HG03342 (cell line): ENCODE measurements at regions not wholly inside any gene's neighbourhood (a gene's known extent, or its start where the extent isn't known, plus 50 kb on each side); places are given as distances from the start of the nearest gene placed in this dataset.

Source experiments
- ATAC-seq: cut with Tn5 transposase; IDR thresholded peaks from one replicate; pipeline ENCODE4 v1.9.1; 2021; ENCODE audit warnings: mild to moderate bottlenecking, moderate library complexity; ENCODE audit not compliant: unreplicated experiment

DNA sequence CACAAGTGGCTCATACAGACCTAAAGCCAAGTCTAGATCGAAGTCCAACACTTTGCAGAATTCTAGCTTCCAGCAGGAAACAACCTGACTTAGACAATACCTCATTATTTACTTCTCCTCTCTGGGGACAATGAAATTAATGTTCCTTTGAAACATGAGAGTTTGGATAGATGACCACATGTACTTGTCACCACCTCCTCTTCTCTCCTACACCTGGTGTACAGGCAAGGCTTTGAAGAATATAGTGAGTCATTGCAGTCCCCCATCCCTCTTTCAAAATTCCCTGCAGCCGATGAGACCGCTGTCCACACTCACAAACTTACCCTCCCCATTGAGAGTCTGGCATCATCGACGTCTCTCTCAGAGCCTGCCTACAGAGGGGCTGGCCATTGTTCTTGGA lies 189.0 kb upstream of the HES1 start:
- ATAC-seq: no peak

DNA sequence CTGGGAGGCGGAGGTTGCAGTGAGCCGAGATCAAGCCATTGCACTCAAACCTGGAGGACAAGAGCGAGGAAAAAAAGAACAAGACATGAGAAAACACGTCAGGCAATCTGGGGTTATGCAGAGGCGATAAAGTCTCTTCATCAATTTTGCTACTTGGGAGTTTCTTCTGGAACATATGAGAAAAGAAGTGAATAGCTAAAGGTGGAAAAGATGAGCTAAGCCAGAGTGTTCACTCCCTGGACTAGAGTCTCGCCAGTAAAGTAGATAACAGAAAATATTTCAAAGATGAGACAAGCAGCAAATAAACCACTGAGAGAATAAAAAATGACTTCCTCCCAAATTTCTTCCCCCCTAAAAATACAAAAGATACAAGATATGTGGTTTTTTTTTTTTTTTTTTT lies 188.4 kb upstream of the HES1 start:
- no peak for ATAC-seq

DNA sequence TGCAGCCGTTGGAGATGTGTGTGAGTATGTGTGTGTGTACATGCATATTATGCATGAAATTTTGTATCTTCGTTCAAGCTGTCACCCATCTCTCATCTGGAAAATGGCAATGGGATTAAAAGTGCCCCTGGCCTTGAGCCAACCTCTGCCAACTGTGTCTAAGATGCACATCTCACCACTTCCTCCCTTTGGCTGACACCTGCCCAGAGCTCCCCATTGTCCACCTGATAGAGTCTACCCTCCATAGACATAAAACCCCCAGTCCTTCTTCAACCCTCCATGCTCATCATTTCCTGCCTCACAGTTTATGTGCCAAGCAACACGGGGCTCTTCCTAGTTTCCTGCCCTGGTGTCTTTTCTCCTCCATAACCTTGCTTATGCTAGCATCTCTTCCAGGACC lies 187.5 kb upstream of the HES1 start:
- ATAC-seq: no peak

DNA sequence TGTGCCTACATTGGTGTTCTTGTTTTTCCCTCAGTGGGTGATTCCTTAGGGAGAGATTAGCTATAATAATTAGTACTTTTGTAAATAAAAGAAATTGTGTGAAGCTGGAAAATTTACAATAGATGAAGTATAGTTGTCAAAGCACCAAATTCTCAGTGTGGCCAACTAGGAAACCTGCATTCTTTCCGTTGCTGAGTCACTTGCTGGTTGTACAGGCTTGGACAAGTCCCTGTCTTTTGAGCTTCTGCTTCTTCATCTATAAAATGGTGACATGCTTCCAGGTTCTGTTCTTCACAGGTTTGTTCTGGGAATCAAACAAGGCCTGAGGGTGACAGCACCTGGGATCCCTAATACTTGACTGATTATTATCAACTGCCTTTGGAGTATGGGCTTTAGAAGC lies 184.1 kb upstream of the HES1 start:
- no peak for ATAC-seq

DNA sequence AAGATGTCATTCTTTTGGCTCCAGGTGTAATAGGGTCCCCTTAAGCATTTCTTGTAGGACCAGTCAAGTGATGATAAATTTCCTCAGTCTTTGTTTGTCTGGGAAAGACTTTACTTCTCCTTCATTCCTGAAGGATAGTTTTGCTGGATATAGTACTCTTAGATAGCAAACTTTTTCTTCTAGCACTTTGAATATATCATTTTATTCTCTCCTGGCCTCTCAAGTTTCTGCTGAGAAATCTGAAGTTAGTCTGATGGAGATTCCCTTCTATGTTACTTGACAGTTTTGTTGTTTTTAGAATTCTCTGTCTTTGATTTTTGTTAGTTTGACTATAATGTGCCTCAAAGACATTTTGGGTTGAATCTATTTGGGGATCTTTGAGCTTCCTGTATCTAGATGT lies 181.2 kb upstream of the HES1 start:
- ATAC-seq: no peak

DNA sequence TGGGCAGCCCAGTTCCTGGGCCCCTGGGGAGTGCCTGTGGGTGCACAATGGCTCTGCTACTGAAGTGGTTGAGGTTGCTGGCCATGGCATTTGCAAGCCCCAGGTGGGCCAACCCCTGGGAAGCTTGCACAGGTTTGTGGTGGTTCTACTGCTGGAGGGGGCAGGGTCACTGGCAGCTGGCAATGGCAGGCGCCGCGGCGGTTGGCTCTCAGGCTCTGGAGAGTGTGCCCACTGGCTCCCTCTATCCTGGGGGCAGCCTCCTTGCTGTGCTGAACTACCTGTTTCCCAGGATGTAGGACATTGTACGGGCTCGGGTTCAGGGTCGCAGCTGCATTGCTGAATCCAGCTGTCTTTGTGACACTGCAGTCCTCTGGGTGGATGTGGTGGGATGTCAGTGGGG lies 180.2 kb upstream of the HES1 start:
- no peak for ATAC-seq

DNA sequence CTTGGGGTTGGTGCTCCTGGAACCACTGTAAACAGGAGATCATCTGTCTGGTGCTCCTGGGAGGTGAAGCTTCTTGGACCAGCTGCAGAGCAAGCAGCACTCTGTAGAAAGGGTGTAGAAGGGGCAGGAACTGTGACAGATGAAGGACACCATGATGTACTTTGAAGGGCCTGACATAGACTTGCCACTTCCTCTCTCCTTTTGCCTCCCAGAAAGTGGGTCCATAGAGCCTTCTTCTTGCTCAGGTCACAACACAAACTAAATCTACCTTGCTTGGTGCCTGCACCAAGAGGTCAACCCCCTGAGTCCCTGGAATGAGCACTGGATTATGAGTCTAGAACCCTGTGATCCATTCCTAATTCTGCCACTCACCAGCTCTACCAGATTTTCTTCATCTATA lies 176.1 kb upstream of the HES1 start:
- ATAC-seq: no peak

DNA sequence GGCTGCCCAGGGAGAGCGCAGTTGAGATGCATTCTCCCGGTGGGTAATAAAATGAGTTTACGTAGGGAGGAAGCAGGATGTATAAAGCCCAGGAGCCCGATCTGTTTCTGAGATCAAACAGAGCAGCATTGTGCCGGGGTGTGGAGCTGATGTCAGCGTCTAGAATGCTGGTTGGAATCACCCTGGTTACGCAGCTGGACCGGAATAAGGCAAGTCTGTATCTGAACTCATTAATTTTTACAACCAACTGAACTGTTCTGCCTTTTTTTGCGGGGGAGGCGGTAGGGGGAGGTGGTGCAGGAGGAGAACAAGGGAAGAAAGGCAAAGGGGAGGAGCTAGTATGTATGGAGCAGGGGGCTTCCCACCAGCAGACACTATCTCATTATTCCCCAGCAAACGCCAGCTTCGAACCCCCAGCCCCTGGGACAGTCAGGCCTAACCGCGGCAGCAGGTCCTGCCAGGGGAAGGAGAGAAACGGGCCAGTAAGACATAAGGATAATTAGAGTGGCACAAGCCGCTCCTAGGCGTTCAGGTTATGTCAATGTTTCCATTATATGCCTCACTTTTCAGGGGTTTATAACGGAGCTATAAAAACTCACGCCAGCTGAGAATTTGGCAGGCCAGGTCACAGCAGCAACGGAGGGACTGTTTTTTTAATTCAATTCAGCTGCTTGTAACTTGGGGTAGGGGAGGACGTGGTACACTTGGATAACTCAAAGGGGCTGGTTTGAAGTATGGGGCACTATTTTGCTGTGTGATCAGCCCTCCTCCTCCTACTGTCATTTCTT lies 175.3 kb upstream of the HES1 start:
- no peak for ATAC-seq

DNA sequence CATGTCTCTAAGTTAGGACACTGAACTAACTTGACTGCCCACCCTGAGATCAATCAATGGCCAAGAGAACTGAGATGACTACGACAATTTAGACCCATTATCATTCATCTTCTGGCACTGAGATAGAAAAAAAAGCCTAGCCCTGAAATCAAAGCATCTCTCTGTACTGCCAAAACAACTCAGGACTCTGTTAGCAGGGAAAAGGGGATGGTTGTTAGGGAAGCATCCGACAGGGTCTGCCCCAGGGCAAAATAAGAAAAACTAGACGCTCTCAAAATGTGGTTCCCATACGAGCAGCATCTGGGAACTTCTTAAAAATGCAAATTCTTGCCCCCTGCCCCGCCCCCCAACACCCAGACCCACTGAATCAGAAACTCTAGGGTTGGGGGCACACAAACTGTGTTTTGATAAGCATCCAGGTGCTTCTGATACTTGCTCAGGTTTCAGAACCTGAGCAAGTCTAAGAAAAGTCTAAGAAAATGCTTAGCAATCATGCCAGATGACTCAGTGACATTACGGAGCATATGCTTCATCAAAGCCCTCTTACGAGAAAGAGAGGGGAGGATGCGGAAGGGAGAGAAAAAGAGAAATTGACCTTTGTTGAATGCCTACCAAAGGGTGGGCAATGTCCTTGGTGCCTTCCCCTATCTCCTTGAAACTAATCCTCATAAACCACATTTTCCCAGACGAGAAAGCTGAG lies 172.8 kb upstream of the HES1 start:
- no peak for ATAC-seq

DNA sequence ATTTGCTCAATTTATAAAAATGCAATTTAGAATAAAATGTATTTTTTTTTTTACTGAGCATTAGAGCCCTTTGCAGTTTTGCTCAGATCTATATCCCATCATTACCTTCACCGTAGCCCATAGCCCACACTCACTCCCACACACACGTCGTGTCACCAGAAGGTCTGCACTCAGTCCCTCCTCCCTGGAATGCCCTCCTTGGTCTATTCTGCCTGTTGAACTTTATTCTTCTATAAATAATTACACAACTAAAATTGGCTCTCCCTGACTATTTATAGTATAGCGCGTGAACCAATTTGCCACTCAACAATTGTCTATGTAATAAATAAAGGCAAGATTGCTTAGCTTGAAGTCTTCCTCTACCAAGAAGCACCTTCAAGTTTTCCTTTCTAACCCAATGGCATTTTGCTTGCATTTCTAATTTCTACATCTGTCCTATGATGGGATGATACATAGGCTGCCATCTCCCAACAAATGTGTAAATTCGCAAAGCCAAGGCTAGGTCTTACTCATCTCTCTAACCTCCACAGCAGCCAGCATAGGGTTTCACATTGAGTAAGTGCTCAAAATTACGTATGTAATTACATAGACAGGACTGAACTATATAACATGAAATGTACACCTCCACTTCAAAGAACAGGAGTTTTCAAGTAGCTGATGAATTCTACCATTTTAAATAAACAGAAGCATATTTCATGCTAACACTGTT lies 172.0 kb upstream of the HES1 start:
- ATAC-seq: no peak

DNA sequence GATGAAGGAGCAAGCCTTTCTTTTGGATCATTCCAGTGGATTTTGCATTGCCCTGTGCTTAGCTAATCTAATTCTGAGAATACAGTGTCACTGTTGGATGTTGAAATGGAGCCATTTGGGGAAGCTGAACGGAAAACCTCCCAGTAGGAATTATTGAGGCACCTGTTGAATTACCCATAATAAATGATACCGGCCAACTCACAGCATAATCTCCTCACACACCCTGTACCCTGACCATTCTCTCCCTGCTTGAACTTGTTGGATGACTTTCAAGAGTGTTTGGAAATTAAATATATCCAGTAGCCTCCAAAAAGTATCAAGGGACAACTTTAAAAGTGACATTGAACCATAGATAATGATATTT lies 171.4 kb upstream of the HES1 start:
- no peak for ATAC-seq

DNA sequence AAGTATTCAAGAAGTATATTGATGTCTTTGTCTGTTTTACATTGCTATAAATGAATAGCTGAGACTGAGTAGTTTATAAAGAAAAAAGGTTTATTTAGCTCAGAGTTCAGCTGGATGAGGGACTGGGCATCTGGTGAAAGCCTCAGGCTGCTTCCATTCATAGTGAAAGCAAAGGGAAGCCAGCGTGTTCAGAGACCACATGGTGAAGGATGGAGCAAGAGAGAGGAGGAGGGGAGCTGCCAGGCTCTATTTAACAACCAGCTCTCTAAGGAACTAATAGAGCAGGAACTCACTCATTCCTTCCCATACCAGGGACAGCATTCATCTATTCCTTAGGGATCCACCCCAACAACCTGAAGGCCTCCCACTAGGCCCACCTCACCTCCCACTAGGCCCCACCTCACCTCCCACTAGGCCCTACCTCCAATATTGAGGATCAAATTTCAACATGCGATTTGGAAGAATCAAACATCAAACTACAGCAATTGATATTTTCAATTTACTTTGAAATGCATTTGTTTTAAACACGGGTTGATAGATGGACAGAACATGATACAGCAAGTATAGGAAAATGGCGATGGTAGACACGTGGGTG lies 167.5 kb upstream of the HES1 start:
- no peak for ATAC-seq

DNA sequence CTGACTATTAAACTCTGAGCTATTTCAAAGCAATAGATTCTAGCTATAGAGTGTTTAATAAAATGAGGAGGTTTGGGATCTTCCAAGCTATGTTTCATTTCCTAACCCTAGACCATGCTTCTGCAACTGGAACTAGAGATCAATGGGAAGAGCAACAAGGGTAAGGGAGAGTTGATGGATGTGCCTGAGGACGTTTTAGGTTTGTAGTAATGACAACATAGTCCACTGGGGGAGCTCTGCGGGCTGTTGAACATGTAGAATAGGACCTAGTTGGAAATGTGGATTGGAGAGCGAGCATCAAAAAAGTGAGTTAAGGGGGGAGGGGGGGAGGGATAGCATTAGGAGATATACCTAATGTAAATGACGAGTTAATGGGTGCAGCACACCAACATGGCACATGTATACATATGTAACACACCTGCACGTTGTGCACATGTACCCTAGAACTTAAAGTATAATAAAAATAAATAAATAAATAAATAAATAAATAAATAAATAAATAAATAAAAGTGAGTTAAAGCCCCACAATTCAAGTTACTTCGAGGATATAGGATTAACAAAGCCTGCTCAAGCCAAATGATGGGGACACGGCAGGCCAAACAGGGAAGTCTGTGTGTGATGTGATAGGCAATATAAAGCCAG lies 165.7 kb upstream of the HES1 start:
- ATAC-seq: peak; percentile 56

DNA sequence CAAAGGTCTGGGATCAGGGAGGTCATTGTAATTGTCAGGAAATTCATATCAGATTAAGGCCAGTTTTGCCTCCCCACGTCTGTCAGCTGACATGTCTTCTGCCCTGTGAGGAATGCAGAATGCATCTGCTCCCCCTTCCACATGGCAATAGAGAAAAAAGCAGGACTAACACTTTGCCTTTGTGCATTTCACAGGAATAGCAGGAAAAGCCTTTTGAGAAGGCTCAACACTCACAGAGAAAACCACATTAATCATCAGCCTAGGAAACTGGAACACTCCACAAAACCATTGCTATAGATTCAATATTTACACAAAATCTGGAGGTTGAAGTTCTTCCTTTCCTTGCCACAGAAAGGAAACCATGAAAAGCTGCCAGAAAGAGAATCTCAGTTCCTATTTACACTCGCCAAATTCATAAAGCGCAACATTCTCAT lies 165.2 kb upstream of the HES1 start:
- ATAC-seq: peak; percentile 28

DNA sequence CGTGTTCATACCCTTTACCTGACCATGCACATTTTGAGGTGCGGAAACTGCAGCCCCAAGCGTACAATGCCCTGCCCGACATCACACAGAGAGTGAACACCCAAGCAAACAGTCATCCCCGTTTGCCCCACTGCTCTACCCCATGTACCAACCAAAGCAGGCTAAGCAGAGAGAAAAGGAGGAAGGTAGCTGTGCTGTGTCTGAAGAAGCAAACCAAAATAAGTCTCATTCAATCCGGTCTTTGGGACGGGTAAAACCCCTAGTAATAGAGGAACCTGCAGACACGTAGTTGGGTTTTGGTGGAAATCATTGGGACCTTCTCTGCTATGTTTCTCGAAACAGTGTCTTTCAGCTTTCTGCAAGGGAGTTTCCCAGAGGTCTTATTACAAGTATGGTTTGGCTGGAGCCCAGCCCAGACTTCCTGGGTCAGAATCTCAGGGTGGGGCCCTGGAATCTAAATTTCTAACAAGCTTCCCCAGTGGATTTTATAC lies 164.6 kb upstream of the HES1 start:
- ATAC-seq: peak; percentile 67

DNA sequence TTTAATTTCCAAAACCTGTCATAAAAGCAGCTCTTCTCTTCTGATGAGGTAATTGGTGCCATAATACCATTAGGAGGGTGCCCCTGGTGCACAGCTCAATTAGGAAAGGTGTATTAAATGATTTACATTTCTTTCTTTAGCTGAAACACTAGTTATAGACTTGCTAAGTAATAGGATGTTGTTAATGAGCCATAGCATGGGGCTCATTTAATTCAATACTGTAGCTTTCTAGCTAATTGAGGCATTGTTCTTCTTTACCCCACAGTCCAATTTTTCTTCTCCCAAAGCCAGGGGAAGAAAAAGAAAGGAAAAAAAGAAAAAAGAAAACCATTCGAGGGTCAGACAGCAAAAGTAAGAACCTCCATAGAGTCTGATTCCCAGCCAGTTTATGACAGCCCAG lies 164.0 kb upstream of the HES1 start:
- ATAC-seq: no peak

DNA sequence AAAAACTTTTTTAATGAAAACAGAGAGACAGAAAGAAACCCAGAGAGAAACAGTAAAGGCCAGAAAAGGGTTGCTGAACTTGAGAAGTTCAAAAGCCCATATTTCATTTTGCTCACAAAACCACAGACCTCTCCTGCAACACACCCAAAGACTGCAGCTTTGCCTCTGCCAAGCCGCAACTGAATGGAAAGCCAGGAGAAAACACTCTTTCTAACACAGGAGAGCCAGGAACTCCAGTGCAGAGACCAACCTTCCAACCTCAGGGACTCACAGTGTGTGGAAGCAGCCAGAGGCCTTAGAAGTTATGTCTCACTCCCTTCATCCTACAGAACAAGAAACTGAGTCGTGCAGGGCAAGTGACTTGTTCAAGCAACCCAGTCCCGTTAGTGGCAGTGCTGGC lies 163.1 kb upstream of the HES1 start:
- ATAC-seq: no peak

DNA sequence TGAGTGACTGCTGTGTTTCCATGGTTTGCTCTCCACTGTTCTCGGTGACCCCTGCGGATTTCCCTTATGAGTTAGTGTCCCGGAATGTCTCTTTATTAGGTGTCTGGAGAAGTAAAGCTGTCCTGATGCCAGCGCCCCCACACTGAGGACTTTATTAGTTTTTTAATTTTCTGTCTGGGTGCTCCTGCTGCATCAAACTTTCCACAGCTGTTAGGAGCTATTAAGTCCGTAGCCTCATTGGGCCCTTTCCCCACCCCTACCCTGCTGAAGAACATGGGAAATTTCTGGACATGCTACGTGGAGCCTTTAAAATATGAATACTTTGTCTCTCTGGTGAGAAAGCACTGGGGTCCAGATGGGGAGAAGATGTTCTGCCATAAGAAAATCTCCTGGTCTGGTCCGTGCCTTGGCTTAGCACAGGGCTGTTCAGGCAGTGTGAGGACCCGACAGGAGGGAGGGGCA lies 161.7 kb upstream of the HES1 start:
- no peak for ATAC-seq

DNA sequence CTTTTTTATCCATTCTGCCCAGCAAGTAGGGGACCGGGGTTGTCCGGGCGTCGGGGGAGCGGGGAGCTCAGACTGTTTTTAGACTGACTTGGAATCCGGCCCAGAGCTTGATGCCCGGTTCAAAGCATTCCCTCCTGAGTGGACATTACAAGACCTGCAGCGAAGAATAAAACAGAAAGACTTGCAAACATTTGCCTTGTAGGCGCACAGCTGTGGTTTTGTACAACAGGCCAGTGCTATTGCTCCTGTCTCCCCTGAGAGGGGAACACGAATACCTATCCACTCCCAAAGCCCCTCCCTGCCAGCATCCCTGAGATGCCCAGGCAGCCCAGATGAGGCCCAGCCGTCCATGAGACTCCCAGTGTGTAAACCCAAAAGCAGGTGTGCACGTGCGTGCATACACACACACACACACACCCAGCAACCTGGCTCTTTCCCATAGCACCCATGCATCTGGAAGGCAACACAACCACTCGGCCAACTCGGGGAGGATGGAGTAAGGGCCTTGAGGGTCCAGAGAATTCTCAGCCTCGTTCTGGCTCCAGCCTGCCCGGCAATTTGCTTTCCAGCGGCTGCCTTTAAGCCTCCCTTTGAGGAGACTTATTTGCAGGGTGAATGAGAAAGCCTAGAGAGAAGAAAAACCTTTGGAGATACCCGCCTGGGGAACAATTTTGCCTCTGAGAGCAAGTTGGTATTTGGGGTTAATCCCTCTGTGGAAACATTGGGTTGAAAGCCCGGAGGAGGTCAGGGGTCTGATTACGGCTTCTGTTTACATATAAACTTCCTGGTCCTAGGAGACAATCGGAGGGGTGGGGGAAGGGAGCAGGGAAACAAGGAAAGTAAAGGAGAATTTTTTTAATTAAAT lies 161.0 kb upstream of the HES1 start:
- ATAC-seq: no peak

DNA sequence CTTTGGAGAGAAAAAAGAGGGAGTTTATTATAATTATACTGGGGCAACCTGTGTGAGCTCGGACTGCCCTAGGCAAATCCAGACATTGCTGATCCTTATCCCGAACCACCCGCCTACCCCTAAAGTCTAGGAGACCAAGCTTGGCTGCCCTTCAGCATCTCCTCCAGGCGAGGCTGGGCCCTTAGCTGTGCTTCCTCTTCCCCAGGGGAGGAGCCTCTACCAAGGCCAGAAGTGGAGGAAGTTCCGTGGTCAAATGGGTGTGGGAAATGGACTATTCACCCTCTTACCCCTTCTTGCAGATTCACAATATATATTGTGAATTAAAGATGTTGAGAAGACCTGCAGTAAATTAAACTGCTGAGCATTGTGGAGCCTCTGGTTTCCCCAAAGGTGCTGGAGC lies 158.3 kb upstream of the HES1 start:
- no peak for ATAC-seq
